HepG2 (cell line): ENCODE measurements at regions not wholly inside any gene's neighbourhood (a gene's known extent, or its start where the extent isn't known, plus 50 kb on each side); places are given as distances from the start of the nearest gene placed in this dataset.

ENCODE experiments used
- ATAC-seq: fragments of 200-7000 bp; cut with Tn5 transposase; 3 replicates; pipeline ENCODE4 v1.9.1; 2020; ENCODE audit warnings: mild to moderate bottlenecking, moderate library complexity
- BruUV-seq: library from RNA; stranded (reverse); fragments of 400-500 nt; replicated peaks from 2 replicates; lab custom pipeline; 2021; lab: Mats Ljungman, UMichigan
- CTCF ChIA-PET: fragments of 300-600 bp; formaldehyde crosslinking; extraction: SDS; loops from one replicate; lab custom pipeline; 2021; ENCODE audit warnings: low total read pairs, inconsistent platforms, low intra/inter-chr PET ratio; lab: Yijun Ruan, JAX
- POLR2A ChIA-PET: fragments of 350-600 bp; sonication (Branson Sonifier 250); formaldehyde crosslinking; loops from one replicate; lab custom pipeline; 2020; ENCODE audit warnings: antibody characterized with exemption, inconsistent platforms; lab: Yijun Ruan, JAX
- DNase-seq: peaks from one replicate; pipeline ENCODE4 v3.0.0-alpha.2; 2015; ENCODE audit warnings: low spot score
- FAIRE-seq: peaks from 3 replicates; lab custom pipeline; 2011; peaks lifted over from hg19 to GRCh38; lab: Jason Lieb, UNC
- H2AFZ ChIP-seq: one replicate; pipeline ENCODE4 v1.6.1; 2011; ENCODE audit warnings: low read length, inconsistent platforms
- H3K27ac ChIP-seq: fragments of 300-600 bp; 3 replicates; pipeline ENCODE4 v1.8.0; 2011; ENCODE audit warnings: mixed run types, mild to moderate bottlenecking, mixed read lengths, low read length, inconsistent platforms; ENCODE audit not compliant: insufficient read depth; ENCODE audit errors: extremely low read length
- H3K27me3 ChIP-seq, 2 experiments: fragments of 200-600 bp in 1 of 2; 2 replicates in 1 of 2; 3 replicates in 1 of 2; pipeline versions ENCODE4 v1.6.0 to v1.8.0; 2011; ENCODE audit warnings: low read length in 2 of 2, mild to moderate bottlenecking in 2 of 2, moderate library complexity in 2 of 2, inconsistent platforms in 1 of 2; ENCODE audit not compliant: insufficient read depth in 2 of 2, control insufficient read depth in 1 of 2
- H3K36me3 ChIP-seq, 2 experiments: fragments of 200-600 bp in 1 of 2; replicated peaks in 1 of 2; 2 replicates in 1 of 2; 3 replicates in 1 of 2; pipeline versions ENCODE4 v1.5.1 to v1.8.0; 2011; ENCODE audit warnings: low read length in 2 of 2, inconsistent platforms in 1 of 2; ENCODE audit not compliant: insufficient read depth in 2 of 2, control insufficient read depth in 1 of 2
- H3K4me1 ChIP-seq: 2 replicates; pipeline ENCODE4 v1.5.1; 2012; ENCODE audit warnings: low read length, inconsistent platforms; ENCODE audit not compliant: insufficient read depth
- H3K4me2 ChIP-seq: 2 replicates; pipeline ENCODE4 v1.6.0; 2011; ENCODE audit warnings: low read depth, low read length, inconsistent platforms
- H3K4me3 ChIP-seq, 3 experiments: fragments of 200-600 bp in 1 of 3; sonication (generic), shearing (Covaris generic) in 1 of 3; replicated peaks in 1 of 3; 2 replicates each; pipeline ENCODE4 v1.5.1; 2011 to 2016; ENCODE audit warnings: low read length in 3 of 3, inconsistent platforms in 2 of 3, low read depth in 2 of 3, mild to moderate bottlenecking in 2 of 3, control low read depth in 1 of 3, mixed read lengths in 1 of 3; ENCODE audit not compliant: insufficient read depth in 1 of 3
- H3K79me2 ChIP-seq: one replicate; pipeline ENCODE4 v1.6.1; 2011; ENCODE audit warnings: low read length, inconsistent platforms; ENCODE audit not compliant: insufficient read depth
- H3K9ac ChIP-seq: 2 replicates; pipeline ENCODE4 v1.6.0; 2011; ENCODE audit warnings: mild to moderate bottlenecking, low read depth, low read length, inconsistent platforms; ENCODE audit not compliant: insufficient read depth
- H3K9me3 ChIP-seq: 2 replicates; pipeline ENCODE4 v1.5.1; 2012; ENCODE audit warnings: mild to moderate bottlenecking, low read length
- H4K20me1 ChIP-seq: 2 replicates; pipeline ENCODE4 v1.6.0; 2011; ENCODE audit warnings: inconsistent platforms, mild to moderate bottlenecking, low read length, moderate library complexity; ENCODE audit not compliant: insufficient read depth
- FIP1L1 ChIP-seq: fragments of 200-400 bp; formaldehyde crosslinking; IDR thresholded peaks from 2 replicates; pipeline ENCODE4 v1.6.1; 2018; ENCODE audit warnings: low read depth, mild to moderate bottlenecking, low read length, moderate library complexity, borderline replicate concordance; ENCODE audit not compliant: insufficient read depth
- IRX3 ChIP-seq: sonication (generic); formaldehyde crosslinking; IDR thresholded peaks from 2 replicates; pipeline ENCODE4 v1.8.1; 2023; ENCODE audit warnings: mild to moderate bottlenecking, low read depth, missing genetic modification reagents, borderline replicate concordance
- NR2F1 ChIP-seq, 2 experiments: fragments of 450-650 bp in 1 of 2; formaldehyde crosslinking in 1 of 2; IDR thresholded peaks; 2 replicates each; pipeline versions ENCODE4 v1.5.0 to v1.6.1; 2016 to 2020; ENCODE audit warnings: mild to moderate bottlenecking in 1 of 2, missing compliant biosample characterization in 1 of 2, missing genetic modification reagents in 1 of 2, moderate library complexity in 1 of 2
- REL ChIP-seq: sonication (generic); formaldehyde crosslinking; conservative IDR thresholded peaks from 2 replicates; pipeline ENCODE4 v1.8.0; 2022; ENCODE audit warnings: mild to moderate bottlenecking, missing genetic modification reagents, moderate library complexity
- SP2 ChIP-seq: sonication (generic); formaldehyde crosslinking; IDR thresholded peaks from 2 replicates; pipeline ENCODE4 v1.5.1; 2020; ENCODE audit warnings: mild to moderate bottlenecking, missing genetic modification reagents
- ZNF235 ChIP-seq: sonication (generic); formaldehyde crosslinking; IDR thresholded peaks from 2 replicates; pipeline ENCODE4 v1.8.1; 2023; ENCODE audit warnings: mild to moderate bottlenecking, missing genetic modification reagents, borderline replicate concordance
- ZNF253 ChIP-seq: sonication (generic); formaldehyde crosslinking; IDR thresholded peaks from 2 replicates; pipeline ENCODE4 v1.8.0; 2022; ENCODE audit warnings: mild to moderate bottlenecking, missing genetic modification reagents, borderline replicate concordance
- ZNF354B ChIP-seq: sonication (generic); formaldehyde crosslinking; IDR thresholded peaks from 2 replicates; pipeline ENCODE4 v1.8.0; 2022; ENCODE audit warnings: mild to moderate bottlenecking, missing genetic modification reagents
- ZNF431 ChIP-seq: sonication (generic); formaldehyde crosslinking; IDR thresholded peaks from 2 replicates; pipeline ENCODE4 v1.9.0; 2022; ENCODE audit warnings: missing genetic modification reagents, low read depth, mild to moderate bottlenecking, borderline replicate concordance
- ZNF605 ChIP-seq: sonication (generic); formaldehyde crosslinking; IDR thresholded peaks from 2 replicates; pipeline ENCODE4 v1.8.0; 2022; ENCODE audit warnings: mild to moderate bottlenecking, missing genetic modification reagents
- ZNF75D ChIP-seq: sonication (generic); formaldehyde crosslinking; IDR thresholded peaks from 2 replicates; pipeline ENCODE4 v1.8.1; 2023; ENCODE audit warnings: missing genetic modification reagents, mild to moderate bottlenecking, borderline replicate concordance
- ZNF776 ChIP-seq: sonication (generic); formaldehyde crosslinking; IDR thresholded peaks from 2 replicates; pipeline ENCODE4 v1.4.0; 2020; ENCODE audit warnings: mild to moderate bottlenecking, missing genetic modification reagents
- ZNF780A ChIP-seq: sonication (generic); formaldehyde crosslinking; IDR thresholded peaks from 2 replicates; pipeline ENCODE4 v1.8.0; 2022; ENCODE audit warnings: mild to moderate bottlenecking, missing genetic modification reagents, moderate library complexity
- ZSCAN20 ChIP-seq: sonication (generic); formaldehyde crosslinking; IDR thresholded peaks from 2 replicates; pipeline ENCODE4 v1.4.0; 2020; ENCODE audit warnings: missing genetic modification reagents, mild to moderate bottlenecking, borderline replicate concordance
- WGBS: methylation state at CpG from one replicate; pipeline ENCODE4 v1.1.6; 2017; ENCODE audit warnings: low lambda C conversion rate; 5-methylcytosine and 5-hydroxymethylcytosine counted together
- in situ Hi-C: cut with HindIII; loops from 2 replicates; pipeline ENCODE4 v1.10.0; 2017; ENCODE audit warnings: low pct_unique_long_range_greater_than_20kb; ENCODE audit not compliant: extremely low pct_ligation_motif_present
- intact Hi-C: fragments of 100-400 bp; cut with micrococcal nuclease; formaldehyde crosslinking; loops from one replicate; pipeline ENCODE4 v1.10.0; 2022; ENCODE audit not compliant: unreplicated experiment
- TF ChIP-seq, protein P1 (sequence below): IDR thresholded peaks from 2 replicates; pipeline ENCODE4 v1.6.1; 2016; ENCODE audit warnings: control low read depth
- TF ChIP-seq, protein P2 (sequence below): sonication (generic); formaldehyde crosslinking; IDR thresholded peaks from 2 replicates; pipeline ENCODE4 v1.4.0; 2020; ENCODE audit warnings: missing genetic modification reagents
- TF ChIP-seq, protein P3 (sequence below): IDR thresholded peaks from 2 replicates; pipeline ENCODE4 v1.6.1; 2016

DNA sequence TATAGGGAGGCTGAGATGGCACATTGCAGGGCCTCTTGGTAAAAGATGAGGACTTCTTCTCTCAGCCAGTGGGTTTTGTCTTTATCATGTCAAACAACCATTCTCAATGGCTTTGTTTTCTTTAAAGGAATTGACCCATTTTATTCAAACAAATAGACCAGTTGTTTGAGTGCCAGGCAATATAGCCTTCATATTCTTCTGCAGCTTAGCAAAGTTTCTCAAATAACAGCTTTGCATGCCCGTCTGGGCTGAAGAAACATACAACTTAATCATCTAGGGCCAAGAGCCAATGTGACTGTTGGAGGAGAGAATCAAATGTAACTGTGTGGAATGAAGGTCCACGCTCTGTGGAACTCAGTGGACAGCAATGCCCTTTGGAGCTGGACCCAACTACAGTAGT, 57.4 kb upstream of the ADRA1B start:
- WGBS, result 0% methylated on average over 2 of the region's 2 CpGs
- Histone ChIP-seq H3K27me3 (no peaks in the 10 kb centered on the region), H2AFZ (no peak overlapping the region), H3K36me3 (no peaks in the 10 kb centered on the region), H3K9ac (no peak overlapping the region), H3K4me2 (no peak overlapping the region), H3K4me3 (no peak overlapping the region), H4K20me1 (no peaks in the 10 kb centered on the region), H3K4me1 (no peaks in the 10 kb centered on the region), H3K9me3 (no peaks in the 10 kb centered on the region), H3K79me2 (no peaks in the 10 kb centered on the region), H3K27ac (no peak overlapping the region)
- no peak for ATAC-seq
- DNase-seq, result no peak
- no TSS peak for BruUV-seq
- FAIRE-seq, result no peak
- intact Hi-C loops (no loop called here), in situ Hi-C loops (no loop called here)
- TF ChIP-seq ZNF354B, result no peak
- TF ChIP-seq NR2F1 (CRISPR knock-in tag; IDR thresholded peaks at IDR 0.05), result no peak
- TF ChIP-seq ZNF776 (CRISPR knock-in tag), result no peak
- TF ChIP-seq, protein P1, sequence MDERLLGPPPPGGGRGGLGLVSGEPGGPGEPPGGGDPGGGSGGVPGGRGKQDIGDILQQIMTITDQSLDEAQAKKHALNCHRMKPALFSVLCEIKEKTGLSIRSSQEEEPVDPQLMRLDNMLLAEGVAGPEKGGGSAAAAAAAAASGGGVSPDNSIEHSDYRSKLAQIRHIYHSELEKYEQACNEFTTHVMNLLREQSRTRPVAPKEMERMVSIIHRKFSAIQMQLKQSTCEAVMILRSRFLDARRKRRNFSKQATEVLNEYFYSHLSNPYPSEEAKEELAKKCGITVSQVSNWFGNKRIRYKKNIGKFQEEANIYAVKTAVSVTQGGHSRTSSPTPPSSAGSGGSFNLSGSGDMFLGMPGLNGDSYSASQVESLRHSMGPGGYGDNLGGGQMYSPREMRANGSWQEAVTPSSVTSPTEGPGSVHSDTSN (CRISPR knock-in tag), result no peak
- TF ChIP-seq SP2 (CRISPR knock-in tag), result no peak
- TF ChIP-seq REL, result no peak
- TF ChIP-seq FIP1L1, result no peak
- TF ChIP-seq ZNF235 (CRISPR knock-in tag), result no peak
- TF ChIP-seq IRX3, result no peak
- TF ChIP-seq, protein P2, sequence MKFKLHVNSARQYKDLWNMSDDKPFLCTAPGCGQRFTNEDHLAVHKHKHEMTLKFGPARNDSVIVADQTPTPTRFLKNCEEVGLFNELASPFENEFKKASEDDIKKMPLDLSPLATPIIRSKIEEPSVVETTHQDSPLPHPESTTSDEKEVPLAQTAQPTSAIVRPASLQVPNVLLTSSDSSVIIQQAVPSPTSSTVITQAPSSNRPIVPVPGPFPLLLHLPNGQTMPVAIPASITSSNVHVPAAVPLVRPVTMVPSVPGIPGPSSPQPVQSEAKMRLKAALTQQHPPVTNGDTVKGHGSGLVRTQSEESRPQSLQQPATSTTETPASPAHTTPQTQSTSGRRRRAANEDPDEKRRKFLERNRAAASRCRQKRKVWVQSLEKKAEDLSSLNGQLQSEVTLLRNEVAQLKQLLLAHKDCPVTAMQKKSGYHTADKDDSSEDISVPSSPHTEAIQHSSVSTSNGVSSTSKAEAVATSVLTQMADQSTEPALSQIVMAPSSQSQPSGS (CRISPR knock-in tag), result no peak
- no peak for TF ChIP-seq ZNF780A (CRISPR knock-in tag)
- TF ChIP-seq ZNF431 (CRISPR knock-in tag), result no peak
- TF ChIP-seq ZSCAN20 (CRISPR knock-in tag), result no peak
- no peak for TF ChIP-seq ZNF605 (CRISPR knock-in tag)
- TF ChIP-seq, protein P3, sequence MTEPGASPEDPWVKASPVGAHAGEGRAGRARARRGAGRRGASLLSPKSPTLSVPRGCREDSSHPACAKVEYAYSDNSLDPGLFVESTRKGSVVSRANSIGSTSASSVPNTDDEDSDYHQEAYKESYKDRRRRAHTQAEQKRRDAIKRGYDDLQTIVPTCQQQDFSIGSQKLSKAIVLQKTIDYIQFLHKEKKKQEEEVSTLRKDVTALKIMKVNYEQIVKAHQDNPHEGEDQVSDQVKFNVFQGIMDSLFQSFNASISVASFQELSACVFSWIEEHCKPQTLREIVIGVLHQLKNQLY, result no peak
- no peak for TF ChIP-seq ZNF253 (CRISPR knock-in tag)
- TF ChIP-seq ZNF75D (CRISPR knock-in tag), result no peak
- POLR2A ChIA-PET, result no interaction called here
- CTCF ChIA-PET, result no interaction called here
